ENCODE measurements at regions not wholly inside any gene's neighbourhood (a gene's known extent, or its start where the extent isn't known, plus 50 kb on each side); places are given as distances from the start of the nearest gene placed in this dataset.

DNA sequence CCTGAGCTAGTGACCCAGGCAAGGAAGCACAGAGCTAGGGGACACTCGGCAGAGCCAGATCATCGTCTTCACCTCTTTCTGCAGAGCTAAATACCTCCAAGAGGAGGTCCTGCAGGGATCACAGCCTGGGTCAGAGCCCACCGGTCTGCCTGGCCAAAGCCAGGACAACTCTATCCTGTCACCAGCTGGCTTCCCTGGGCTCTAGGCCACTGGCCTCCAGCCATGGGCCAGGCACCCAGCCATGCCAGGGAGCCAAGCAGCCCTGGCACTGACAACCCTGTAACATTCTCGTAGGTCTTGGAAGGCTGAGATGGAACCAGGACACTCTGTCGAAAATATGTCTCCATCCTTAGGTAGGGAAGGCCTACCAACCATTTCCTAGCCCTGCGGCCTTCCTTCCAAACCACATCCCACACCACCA is 270.1 kb downstream of the BUD13 start:
- TF ChIP-seq, protein P1, sequence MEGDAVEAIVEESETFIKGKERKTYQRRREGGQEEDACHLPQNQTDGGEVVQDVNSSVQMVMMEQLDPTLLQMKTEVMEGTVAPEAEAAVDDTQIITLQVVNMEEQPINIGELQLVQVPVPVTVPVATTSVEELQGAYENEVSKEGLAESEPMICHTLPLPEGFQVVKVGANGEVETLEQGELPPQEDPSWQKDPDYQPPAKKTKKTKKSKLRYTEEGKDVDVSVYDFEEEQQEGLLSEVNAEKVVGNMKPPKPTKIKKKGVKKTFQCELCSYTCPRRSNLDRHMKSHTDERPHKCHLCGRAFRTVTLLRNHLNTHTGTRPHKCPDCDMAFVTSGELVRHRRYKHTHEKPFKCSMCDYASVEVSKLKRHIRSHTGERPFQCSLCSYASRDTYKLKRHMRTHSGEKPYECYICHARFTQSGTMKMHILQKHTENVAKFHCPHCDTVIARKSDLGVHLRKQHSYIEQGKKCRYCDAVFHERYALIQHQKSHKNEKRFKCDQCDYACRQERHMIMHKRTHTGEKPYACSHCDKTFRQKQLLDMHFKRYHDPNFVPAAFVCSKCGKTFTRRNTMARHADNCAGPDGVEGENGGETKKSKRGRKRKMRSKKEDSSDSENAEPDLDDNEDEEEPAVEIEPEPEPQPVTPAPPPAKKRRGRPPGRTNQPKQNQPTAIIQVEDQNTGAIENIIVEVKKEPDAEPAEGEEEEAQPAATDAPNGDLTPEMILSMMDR (IDR thresholded peaks at IDR 0.05) = no peak
- no peak for TF ChIP-seq POLR2A (IDR thresholded peaks at IDR 0.05)
- no peak for TF ChIP-seq EP300 (IDR thresholded peaks at IDR 0.05)
- no peak for TF ChIP-seq POLR2AphosphoS5 (IDR thresholded peaks at IDR 0.05)
